ENCODE measurements at regions not wholly inside any gene's neighbourhood (a gene's known extent, or its start where the extent isn't known, plus 50 kb on each side); places are given as distances from the start of the nearest gene placed in this dataset.

DNA sequence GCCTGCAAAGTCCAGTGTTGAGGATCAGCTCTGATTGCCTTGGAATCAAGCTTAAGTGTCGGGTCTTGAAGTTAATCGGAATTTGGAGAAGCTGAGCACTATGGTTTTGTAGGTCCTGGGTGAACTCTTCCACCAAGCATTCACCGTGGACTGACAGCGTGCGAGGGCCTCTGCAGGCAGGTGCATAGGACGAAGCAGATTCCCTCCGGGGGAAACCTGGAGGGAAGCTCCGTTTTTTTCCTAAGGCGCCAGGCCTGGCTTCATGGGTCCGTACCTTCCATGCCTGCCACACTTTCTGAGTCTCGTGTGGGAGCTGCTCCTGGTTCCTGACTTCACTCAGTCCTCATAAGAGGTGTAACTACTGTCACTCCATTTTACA, 170.1 kb downstream of the CRYBB2 start:
- no peaks in the 10 kb centered on the region for H4K20me1 ChIP-seq (replicated peaks; ENCODE audit: control insufficient read depth, extremely low read depth, insufficient read depth, low read length)
- no peak overlapping the region for H3K4me2 ChIP-seq (ENCODE audit: insufficient read depth, low read length)
- ChIA-PET POLR2A (no interaction called here), CTCF (interaction anchor here (1.0 to 1.5 kb wide), 3 partner anchors 11 to 19 kb away, joined by 3 to 4 read pairs (median 4); no protein-coding TSS in a partner anchor)
- no TSS peak for BruUV-seq (replicated peaks)
- no peaks in the 10 kb centered on the region for H3K27me3 ChIP-seq (ENCODE audit: control insufficient read depth in 2 of 2, insufficient read depth in 2 of 2, low read length in 2 of 2)
- H3K79me2 ChIP-seq (ENCODE audit: control insufficient read depth, insufficient read depth, low read length), result peaks cover 1% of the 10 kb centered on the region
- H3K9me3 ChIP-seq (replicated peaks; ENCODE audit: control insufficient read depth, insufficient read depth, low read length), result no peaks in the 10 kb centered on the region
- no peaks in the 10 kb centered on the region for H3K9me1 ChIP-seq (replicated peaks; ENCODE audit: control insufficient read depth, extremely low read depth, insufficient read depth, low read length)
- FAIRE-seq (no peak), DNase-seq (ENCODE audit: low read depth, low spot score) (no peak)
- no peak overlapping the region for H3K27ac ChIP-seq (ENCODE audit: insufficient read depth, low read depth, low read length)
- intact Hi-C loops (cut with micrococcal nuclease), result no loop called here
- H2AFZ ChIP-seq (ENCODE audit: low read depth, low read length), result no peak overlapping the region
- no peak for TF ChIP-seq CTCF (IDR thresholded peaks at IDR 0.05; ENCODE audit: extremely low read depth in 1 of 2, insufficient read depth in 1 of 2, low read depth in 1 of 2, low read length in 2 of 2)
- TF ChIP-seq JUN (IDR thresholded peaks at IDR 0.05; ENCODE audit: borderline replicate concordance, insufficient read depth, insufficient read length, low read depth), result no peak
- TF ChIP-seq POLR2A (IDR thresholded peaks at IDR 0.05; ENCODE audit: low read depth, low read length), result no peak
- TF ChIP-seq MYC (IDR thresholded peaks at IDR 0.05; ENCODE audit: low read depth, low read length), result no peak
- TF ChIP-seq, protein P1, sequence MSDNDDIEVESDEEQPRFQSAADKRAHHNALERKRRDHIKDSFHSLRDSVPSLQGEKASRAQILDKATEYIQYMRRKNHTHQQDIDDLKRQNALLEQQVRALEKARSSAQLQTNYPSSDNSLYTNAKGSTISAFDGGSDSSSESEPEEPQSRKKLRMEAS (IDR thresholded peaks at IDR 0.05; ENCODE audit: insufficient read depth, insufficient read length), result no peak
- no peak for TF ChIP-seq FOS (IDR thresholded peaks at IDR 0.05; ENCODE audit: borderline replicate concordance, insufficient read depth, low read length)
- no peak for TF ChIP-seq GATA2 (IDR thresholded peaks at IDR 0.05; ENCODE audit: insufficient read depth, insufficient read length, low read depth, low read length)
- H3K36me3 ChIP-seq (ENCODE audit: control insufficient read depth in 2 of 2, extremely low read depth in 1 of 2, insufficient read depth in 2 of 2, low read length in 2 of 2), result no peaks in the 10 kb centered on the region
- H3K4me3 ChIP-seq (replicated peaks in 1 of 3; ENCODE audit: insufficient read depth in 1 of 3, low read depth in 1 of 3, low read length in 3 of 3), result no peak overlapping the region
- dilution Hi-C loops (cut with MboI; ENCODE audit: extremely low pct_ligation_motif_present, low sequenced_read_pairs), result no loop called here
- peaks cover 6% of the 10 kb centered on the region for H3K4me1 ChIP-seq (ENCODE audit: control insufficient read depth, extremely low read depth, insufficient read depth, low read length)
- H3K9ac ChIP-seq (replicated peaks; ENCODE audit: extremely low read depth, insufficient read depth, low read length), result no peak overlapping the region
